ENCODE measurements at regions not wholly inside any gene's neighbourhood (a gene's known extent, or its start where the extent isn't known, plus 50 kb on each side); places are given as distances from the start of the nearest gene placed in this dataset.

DNA sequence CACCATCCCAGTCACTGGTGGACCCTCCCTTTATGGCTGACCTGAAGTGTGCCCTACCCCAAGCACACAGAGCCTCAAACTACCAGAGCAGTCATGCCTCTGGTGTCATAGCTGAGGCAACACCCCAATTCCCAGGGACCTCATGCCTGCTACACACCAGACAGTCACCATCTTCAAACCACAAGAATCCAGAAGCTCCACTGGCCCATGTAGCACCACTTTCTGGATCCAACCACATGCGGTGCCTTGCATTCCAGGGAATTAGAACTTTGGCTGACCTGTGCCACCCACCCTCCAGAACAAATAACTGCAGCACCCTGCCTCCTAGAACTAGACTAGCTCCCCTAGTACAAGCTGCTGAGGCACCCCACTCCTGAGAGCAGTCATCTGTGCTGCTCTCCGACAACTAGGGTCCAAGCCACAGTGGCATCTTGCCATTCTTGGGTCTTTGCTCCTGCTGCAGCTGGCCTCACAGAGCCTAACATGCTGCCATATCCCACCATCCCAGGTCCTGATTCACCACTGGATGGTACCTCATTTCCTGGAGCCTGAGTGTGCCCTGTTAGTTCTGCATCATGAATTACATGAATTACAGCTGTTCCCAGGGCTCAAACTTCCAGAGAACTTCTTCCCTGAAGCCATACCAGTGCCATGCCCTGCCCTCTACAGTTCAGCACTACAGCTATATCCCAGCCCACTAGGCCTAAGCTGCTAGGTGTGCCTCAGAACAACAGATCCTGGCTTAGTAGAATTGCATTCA, 243.8 kb upstream of the CHST9 start:
- no peak overlapping the region for H3K4me3 Mint-ChIP-seq
- H3K9me3 Mint-ChIP-seq = peaks cover 15% of the 10 kb centered on the region
- DNase-seq (ENCODE audit: low spot score in 2 of 2, unreplicated experiment in 2 of 2) = no peak
- H3K27me3 Mint-ChIP-seq (ENCODE audit: low read depth) = no peaks in the 10 kb centered on the region
- TF ChIP-seq, protein P1, sequence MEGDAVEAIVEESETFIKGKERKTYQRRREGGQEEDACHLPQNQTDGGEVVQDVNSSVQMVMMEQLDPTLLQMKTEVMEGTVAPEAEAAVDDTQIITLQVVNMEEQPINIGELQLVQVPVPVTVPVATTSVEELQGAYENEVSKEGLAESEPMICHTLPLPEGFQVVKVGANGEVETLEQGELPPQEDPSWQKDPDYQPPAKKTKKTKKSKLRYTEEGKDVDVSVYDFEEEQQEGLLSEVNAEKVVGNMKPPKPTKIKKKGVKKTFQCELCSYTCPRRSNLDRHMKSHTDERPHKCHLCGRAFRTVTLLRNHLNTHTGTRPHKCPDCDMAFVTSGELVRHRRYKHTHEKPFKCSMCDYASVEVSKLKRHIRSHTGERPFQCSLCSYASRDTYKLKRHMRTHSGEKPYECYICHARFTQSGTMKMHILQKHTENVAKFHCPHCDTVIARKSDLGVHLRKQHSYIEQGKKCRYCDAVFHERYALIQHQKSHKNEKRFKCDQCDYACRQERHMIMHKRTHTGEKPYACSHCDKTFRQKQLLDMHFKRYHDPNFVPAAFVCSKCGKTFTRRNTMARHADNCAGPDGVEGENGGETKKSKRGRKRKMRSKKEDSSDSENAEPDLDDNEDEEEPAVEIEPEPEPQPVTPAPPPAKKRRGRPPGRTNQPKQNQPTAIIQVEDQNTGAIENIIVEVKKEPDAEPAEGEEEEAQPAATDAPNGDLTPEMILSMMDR (IDR thresholded peaks at IDR 0.05; ENCODE audit: unreplicated experiment) = no peak
- peaks cover 3% of the 10 kb centered on the region for H3K36me3 Mint-ChIP-seq
- no peak overlapping the region for H3K27ac Mint-ChIP-seq
- peaks cover 5% of the 10 kb centered on the region for H3K4me1 Mint-ChIP-seq

DNA sequence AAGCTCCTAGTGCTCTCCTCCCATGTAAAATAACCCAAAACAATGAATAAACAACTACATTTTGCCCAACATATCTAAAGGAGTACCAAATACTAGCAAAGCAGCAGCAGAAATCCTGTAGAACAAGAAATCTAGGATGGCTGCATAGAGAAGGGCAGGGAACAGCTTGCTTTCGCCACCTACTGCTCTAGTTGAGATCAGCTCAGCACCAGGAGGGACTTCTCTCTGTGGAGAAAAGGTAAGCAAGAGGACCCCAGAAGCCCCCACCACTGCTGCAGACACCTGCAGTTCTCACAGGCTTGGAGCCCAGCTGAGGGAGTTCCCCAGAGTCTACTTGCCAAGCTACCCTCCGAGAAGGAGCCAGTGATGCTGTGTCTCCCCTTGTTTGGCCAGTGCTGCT, 243.0 kb upstream of the CHST9 start:
- H3K27ac Mint-ChIP-seq = no peak overlapping the region
- TF ChIP-seq, protein P1 (IDR thresholded peaks at IDR 0.05; ENCODE audit: unreplicated experiment) = no peak
- H3K4me1 Mint-ChIP-seq = peaks cover 5% of the 10 kb centered on the region
- H3K9me3 Mint-ChIP-seq = peaks cover 15% of the 10 kb centered on the region
- no peak for DNase-seq (ENCODE audit: low spot score in 2 of 2, unreplicated experiment in 2 of 2)
- no peak overlapping the region for H3K4me3 Mint-ChIP-seq
- no peaks in the 10 kb centered on the region for H3K27me3 Mint-ChIP-seq (ENCODE audit: low read depth)
- peaks cover 3% of the 10 kb centered on the region for H3K36me3 Mint-ChIP-seq

DNA sequence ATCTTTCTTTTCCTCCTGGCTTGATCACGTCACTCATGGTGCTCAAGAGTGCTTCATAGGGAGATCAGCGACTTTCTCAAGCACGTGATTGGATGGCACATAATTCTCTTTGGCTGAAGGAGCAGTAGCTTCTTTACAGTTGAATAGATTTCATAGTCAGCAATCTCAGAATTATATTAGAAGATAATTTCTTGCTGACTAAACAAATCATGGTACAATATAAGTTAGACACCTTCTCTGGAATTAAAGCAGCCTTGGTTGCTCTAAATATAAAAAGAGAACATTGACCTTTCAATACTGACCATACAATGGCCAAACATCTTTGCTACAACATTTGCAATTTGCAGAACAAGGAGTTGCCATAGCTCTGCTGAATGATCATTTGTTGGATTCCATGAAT, 238.5 kb upstream of the CHST9 start:
- Mint-ChIP-seq H3K27ac (no peak overlapping the region), H3K4me1 (peaks cover 5% of the 10 kb centered on the region), H3K27me3 (ENCODE audit: low read depth) (no peaks in the 10 kb centered on the region), H3K4me3 (no peak overlapping the region), H3K36me3 (no peaks in the 10 kb centered on the region), H3K9me3 (no peaks in the 10 kb centered on the region)
- TF ChIP-seq, protein P1 (IDR thresholded peaks at IDR 0.05; ENCODE audit: unreplicated experiment) = no peak
- no peak for DNase-seq (ENCODE audit: low spot score in 2 of 2, unreplicated experiment in 2 of 2)

DNA sequence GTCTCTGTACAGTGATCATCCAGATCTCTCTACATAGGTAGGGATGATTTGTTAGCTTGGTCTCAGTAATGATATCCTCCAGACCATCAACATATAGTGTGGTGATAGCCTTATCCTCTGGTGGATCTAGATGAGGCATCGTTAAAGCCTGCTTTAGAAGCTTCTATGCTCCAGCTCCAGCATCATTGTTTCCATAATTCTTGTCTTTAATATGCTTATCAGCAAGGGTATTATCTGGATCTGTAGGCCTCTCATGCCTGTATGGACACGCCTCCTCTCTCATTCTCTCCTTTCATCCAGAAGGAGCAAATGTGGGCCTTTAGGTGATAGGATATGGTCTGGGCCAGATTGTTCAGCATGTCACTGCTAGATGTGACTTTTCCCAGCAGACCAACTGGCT, 234.5 kb upstream of the CHST9 start:
- H3K27me3 Mint-ChIP-seq (ENCODE audit: low read depth) = no peaks in the 10 kb centered on the region

DNA sequence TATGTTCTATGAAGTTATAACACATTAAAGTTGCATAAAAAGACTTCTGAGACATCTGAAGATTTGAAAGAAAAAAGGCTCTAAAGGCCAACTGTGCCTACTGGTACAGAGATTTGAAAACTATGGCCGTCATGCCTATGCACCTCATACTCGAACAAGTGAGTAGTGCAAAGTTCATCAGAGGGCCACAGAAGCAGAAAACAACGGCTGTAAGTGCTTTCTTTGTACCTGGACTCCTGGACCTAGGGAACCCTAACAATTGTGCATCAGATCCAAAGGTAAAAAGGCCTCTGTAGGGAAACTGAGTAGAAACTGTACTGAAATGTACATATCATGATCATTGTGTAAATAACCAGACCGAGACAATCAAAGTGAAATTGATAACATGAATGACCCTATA, 230.4 kb upstream of the CHST9 start:
- H3K27ac Mint-ChIP-seq = no peak overlapping the region
- DNase-seq (ENCODE audit: low spot score in 2 of 2, unreplicated experiment in 2 of 2) = no peak
- peaks cover 43% of the 10 kb centered on the region for H3K4me1 Mint-ChIP-seq
- TF ChIP-seq, protein P1 (IDR thresholded peaks at IDR 0.05; ENCODE audit: unreplicated experiment) = no peak
- no peak overlapping the region for H3K4me3 Mint-ChIP-seq
- no peaks in the 10 kb centered on the region for H3K27me3 Mint-ChIP-seq (ENCODE audit: low read depth)
- H3K9me3 Mint-ChIP-seq = peaks cover 6% of the 10 kb centered on the region
- no peaks in the 10 kb centered on the region for H3K36me3 Mint-ChIP-seq

More for the DNA sequence above, 234.5 kb upstream of the CHST9 start:
- Mint-ChIP-seq H3K36me3 (no peaks in the 10 kb centered on the region), H3K27ac (no peak overlapping the region), H3K4me1 (peaks cover 16% of the 10 kb centered on the region), H3K4me3 (no peak overlapping the region), H3K9me3 (no peaks in the 10 kb centered on the region)
- no peak for DNase-seq (ENCODE audit: low spot score in 2 of 2, unreplicated experiment in 2 of 2)
- TF ChIP-seq, protein P1 (IDR thresholded peaks at IDR 0.05; ENCODE audit: unreplicated experiment) = no peak

Measured in mesothelial cell of epicardium (in vitro differentiated cells).